ENCODE measurements at regions not wholly inside any gene's neighbourhood (a gene's known extent, or its start where the extent isn't known, plus 50 kb on each side); places are given as distances from the start of the nearest gene placed in this dataset.

DNA sequence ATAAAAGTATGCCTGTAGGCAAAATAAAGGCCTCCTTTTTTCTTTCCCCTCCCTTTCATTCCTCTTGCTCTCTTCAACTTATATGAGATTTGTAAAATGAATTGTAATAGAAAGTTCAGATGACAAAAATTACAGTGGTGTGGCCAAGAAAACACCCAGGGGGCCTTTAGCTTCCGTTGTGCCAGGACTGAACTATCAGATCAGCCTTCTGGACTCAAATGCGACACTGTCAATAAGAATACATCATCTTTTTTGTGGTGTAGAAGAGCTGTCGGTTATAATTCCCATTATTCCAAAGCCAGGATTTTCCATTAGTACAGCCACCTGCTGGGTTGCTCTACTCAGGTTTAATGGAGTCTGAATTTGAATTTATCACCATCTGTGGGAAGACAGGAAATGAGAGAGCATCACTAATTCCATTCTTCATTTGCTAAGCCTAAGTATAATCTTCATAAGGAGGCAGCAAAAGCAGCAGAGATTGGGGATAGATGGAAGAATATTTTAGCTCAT is 443.4 kb downstream of the ANXA1 start:
- Histone ChIP-seq H3K79me2 (ENCODE audit: insufficient read depth, low read length) (no peaks in the 10 kb centered on the region), H3K4me1 (ENCODE audit: insufficient read depth, low read length, severe bottlenecking) (no peaks in the 10 kb centered on the region), H4K20me1 (ENCODE audit: insufficient read depth, low read length) (no peaks in the 10 kb centered on the region), H3K36me3 (ENCODE audit: insufficient read depth, low read length) (no peaks in the 10 kb centered on the region), H3K27ac (ENCODE audit: low read depth, low read length, poor library complexity, severe bottlenecking) (no peak overlapping the region), H3K4me3 (ENCODE audit: low read depth, low read length, poor library complexity, severe bottlenecking) (no peak overlapping the region), H3K9me3 (ENCODE audit: low read length) (no peaks in the 10 kb centered on the region), H2AFZ (ENCODE audit: low read length) (no peak overlapping the region), H3K27me3 (ENCODE audit: insufficient read depth, low read length) (no peaks in the 10 kb centered on the region), H3F3A (ENCODE audit: insufficient read depth, low read length) (no peaks in the 10 kb centered on the region), H3K9ac (ENCODE audit: low read length) (no peak overlapping the region), H3K4me2 (ENCODE audit: low read length) (no peak overlapping the region), H3K9me2 (ENCODE audit: low read depth, low read length) (no peaks in the 10 kb centered on the region)
- TF ChIP-seq, protein P1, sequence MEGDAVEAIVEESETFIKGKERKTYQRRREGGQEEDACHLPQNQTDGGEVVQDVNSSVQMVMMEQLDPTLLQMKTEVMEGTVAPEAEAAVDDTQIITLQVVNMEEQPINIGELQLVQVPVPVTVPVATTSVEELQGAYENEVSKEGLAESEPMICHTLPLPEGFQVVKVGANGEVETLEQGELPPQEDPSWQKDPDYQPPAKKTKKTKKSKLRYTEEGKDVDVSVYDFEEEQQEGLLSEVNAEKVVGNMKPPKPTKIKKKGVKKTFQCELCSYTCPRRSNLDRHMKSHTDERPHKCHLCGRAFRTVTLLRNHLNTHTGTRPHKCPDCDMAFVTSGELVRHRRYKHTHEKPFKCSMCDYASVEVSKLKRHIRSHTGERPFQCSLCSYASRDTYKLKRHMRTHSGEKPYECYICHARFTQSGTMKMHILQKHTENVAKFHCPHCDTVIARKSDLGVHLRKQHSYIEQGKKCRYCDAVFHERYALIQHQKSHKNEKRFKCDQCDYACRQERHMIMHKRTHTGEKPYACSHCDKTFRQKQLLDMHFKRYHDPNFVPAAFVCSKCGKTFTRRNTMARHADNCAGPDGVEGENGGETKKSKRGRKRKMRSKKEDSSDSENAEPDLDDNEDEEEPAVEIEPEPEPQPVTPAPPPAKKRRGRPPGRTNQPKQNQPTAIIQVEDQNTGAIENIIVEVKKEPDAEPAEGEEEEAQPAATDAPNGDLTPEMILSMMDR (IDR thresholded peaks at IDR 0.05; ENCODE audit: low read length): no peak
- no peak for TF ChIP-seq EZH2 (IDR thresholded peaks at IDR 0.05; ENCODE audit: borderline replicate concordance, low read length)

DNA sequence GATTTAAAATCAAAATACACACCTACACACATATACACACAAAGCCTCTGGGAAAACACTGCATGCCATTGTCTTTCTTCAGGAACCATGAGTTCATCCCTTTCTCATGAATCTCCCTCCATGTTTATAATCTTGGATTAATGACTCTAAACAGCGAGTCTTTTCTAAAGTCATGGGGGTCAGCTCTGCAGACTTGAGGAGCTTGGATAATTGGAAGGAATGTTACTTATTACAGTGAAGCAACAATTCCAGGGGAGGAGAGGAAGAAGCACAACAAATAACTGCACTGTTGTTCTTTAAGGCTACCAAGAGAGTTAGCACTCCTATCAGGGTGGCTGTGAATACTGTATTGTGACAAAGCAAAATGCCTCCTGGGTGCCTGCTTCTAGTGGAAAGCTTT is 444.7 kb downstream of the ANXA1 start:
- no peak for TF ChIP-seq EZH2 (IDR thresholded peaks at IDR 0.05; ENCODE audit: borderline replicate concordance, low read length)
- Histone ChIP-seq H3K9ac (ENCODE audit: low read length) (no peak overlapping the region), H3K27me3 (ENCODE audit: insufficient read depth, low read length) (no peaks in the 10 kb centered on the region), H3K9me2 (ENCODE audit: low read depth, low read length) (no peaks in the 10 kb centered on the region), H3K4me3 (ENCODE audit: low read depth, low read length, poor library complexity, severe bottlenecking) (no peak overlapping the region), H3K4me2 (ENCODE audit: low read length) (no peak overlapping the region), H3F3A (ENCODE audit: insufficient read depth, low read length) (no peaks in the 10 kb centered on the region), H3K4me1 (ENCODE audit: insufficient read depth, low read length, severe bottlenecking) (no peaks in the 10 kb centered on the region), H3K27ac (ENCODE audit: low read depth, low read length, poor library complexity, severe bottlenecking) (no peak overlapping the region), H2AFZ (ENCODE audit: low read length) (no peak overlapping the region), H3K79me2 (ENCODE audit: insufficient read depth, low read length) (no peaks in the 10 kb centered on the region), H3K36me3 (ENCODE audit: insufficient read depth, low read length) (no peaks in the 10 kb centered on the region), H3K9me3 (ENCODE audit: low read length) (no peaks in the 10 kb centered on the region), H4K20me1 (ENCODE audit: insufficient read depth, low read length) (no peaks in the 10 kb centered on the region)

DNA sequence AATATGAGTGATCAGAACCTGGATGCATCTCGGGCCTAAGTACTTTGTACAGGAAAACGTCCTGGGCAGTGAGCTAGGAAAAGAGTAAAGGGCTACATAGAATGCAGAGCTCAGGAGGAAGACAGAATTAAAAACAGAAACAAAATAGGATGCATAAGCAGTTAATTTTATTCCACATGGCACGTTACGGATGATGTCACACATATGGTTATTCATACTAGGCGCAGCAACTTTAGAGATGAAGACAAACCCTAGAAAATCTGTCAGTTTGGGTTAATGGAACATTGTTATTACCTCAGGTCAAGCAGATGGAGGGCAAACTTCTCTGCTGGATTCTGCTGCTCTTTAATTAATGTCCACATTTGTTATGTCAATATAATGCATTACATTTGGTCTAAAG is 445.4 kb downstream of the ANXA1 start:
- Histone ChIP-seq H3K27ac (ENCODE audit: low read depth, low read length, poor library complexity, severe bottlenecking) (no peak overlapping the region), H3K79me2 (ENCODE audit: insufficient read depth, low read length) (no peaks in the 10 kb centered on the region), H4K20me1 (ENCODE audit: insufficient read depth, low read length) (no peaks in the 10 kb centered on the region), H3K4me1 (ENCODE audit: insufficient read depth, low read length, severe bottlenecking) (no peaks in the 10 kb centered on the region), H3K9me2 (ENCODE audit: low read depth, low read length) (no peaks in the 10 kb centered on the region), H3K36me3 (ENCODE audit: insufficient read depth, low read length) (no peaks in the 10 kb centered on the region), H3K27me3 (ENCODE audit: insufficient read depth, low read length) (no peaks in the 10 kb centered on the region), H2AFZ (ENCODE audit: low read length) (no peak overlapping the region), H3F3A (ENCODE audit: insufficient read depth, low read length) (no peaks in the 10 kb centered on the region), H3K4me2 (ENCODE audit: low read length) (no peak overlapping the region), H3K4me3 (ENCODE audit: low read depth, low read length, poor library complexity, severe bottlenecking) (no peak overlapping the region), H3K9ac (ENCODE audit: low read length) (no peak overlapping the region), H3K9me3 (ENCODE audit: low read length) (no peaks in the 10 kb centered on the region)
- TF ChIP-seq EZH2 (IDR thresholded peaks at IDR 0.05; ENCODE audit: borderline replicate concordance, low read length): no peak
- TF ChIP-seq, protein P1 (IDR thresholded peaks at IDR 0.05; ENCODE audit: low read length): no peak

DNA sequence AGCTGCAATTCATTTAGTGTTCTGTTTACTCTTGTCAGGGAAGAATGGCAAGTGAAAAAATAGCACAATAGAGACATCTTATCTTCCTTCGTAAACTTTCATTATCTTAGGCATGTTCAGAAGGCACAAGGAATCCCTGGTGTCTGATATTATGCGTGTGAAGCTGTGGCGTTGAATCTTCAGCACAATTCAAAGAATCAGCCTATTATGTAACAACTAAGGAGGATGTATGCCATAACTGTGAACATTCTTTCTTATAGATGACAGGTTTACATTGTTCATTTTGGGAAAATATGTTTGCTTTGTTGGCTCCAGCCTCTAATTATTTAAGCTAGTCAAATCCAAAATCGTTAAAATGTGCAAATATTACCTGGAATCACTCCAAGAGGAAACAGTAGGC is 446.1 kb downstream of the ANXA1 start:
- Histone ChIP-seq H4K20me1 (ENCODE audit: insufficient read depth, low read length) (no peaks in the 10 kb centered on the region), H3F3A (ENCODE audit: insufficient read depth, low read length) (no peaks in the 10 kb centered on the region), H3K9me3 (ENCODE audit: low read length) (no peaks in the 10 kb centered on the region), H3K79me2 (ENCODE audit: insufficient read depth, low read length) (no peaks in the 10 kb centered on the region), H3K27ac (ENCODE audit: low read depth, low read length, poor library complexity, severe bottlenecking) (no peak overlapping the region), H3K9ac (ENCODE audit: low read length) (no peak overlapping the region), H3K9me2 (ENCODE audit: low read depth, low read length) (no peaks in the 10 kb centered on the region), H3K4me3 (ENCODE audit: low read depth, low read length, poor library complexity, severe bottlenecking) (no peak overlapping the region), H3K27me3 (ENCODE audit: insufficient read depth, low read length) (no peaks in the 10 kb centered on the region), H3K36me3 (ENCODE audit: insufficient read depth, low read length) (no peaks in the 10 kb centered on the region), H2AFZ (ENCODE audit: low read length) (no peak overlapping the region), H3K4me1 (ENCODE audit: insufficient read depth, low read length, severe bottlenecking) (no peaks in the 10 kb centered on the region), H3K4me2 (ENCODE audit: low read length) (no peak overlapping the region)
- TF ChIP-seq, protein P1 (IDR thresholded peaks at IDR 0.05; ENCODE audit: low read length): no peak
